ENCODE measurements at regions not wholly inside any gene's neighbourhood (a gene's known extent, or its start where the extent isn't known, plus 50 kb on each side); places are given as distances from the start of the nearest gene placed in this dataset.

DNA sequence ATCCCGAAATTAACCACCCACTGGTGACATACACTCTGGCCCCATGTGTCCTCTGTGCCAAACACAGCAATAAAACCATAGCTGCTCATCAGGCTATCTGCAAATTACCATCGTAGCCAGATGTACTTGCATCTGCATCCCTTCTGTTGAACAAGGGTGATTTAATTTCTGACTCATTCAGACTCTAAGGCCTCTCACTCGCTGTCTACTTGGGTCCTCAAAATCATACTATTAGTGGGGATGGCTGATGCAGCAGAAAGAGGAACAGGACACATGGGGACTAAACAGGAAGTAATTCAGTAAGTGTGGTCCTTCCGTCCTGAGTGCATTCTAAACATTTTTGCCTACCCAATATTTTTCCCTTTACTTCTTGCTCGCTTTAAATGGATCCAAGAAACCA is 2275.0 kb upstream of the PCDH20 start:
- TF ChIP-seq, protein P1, sequence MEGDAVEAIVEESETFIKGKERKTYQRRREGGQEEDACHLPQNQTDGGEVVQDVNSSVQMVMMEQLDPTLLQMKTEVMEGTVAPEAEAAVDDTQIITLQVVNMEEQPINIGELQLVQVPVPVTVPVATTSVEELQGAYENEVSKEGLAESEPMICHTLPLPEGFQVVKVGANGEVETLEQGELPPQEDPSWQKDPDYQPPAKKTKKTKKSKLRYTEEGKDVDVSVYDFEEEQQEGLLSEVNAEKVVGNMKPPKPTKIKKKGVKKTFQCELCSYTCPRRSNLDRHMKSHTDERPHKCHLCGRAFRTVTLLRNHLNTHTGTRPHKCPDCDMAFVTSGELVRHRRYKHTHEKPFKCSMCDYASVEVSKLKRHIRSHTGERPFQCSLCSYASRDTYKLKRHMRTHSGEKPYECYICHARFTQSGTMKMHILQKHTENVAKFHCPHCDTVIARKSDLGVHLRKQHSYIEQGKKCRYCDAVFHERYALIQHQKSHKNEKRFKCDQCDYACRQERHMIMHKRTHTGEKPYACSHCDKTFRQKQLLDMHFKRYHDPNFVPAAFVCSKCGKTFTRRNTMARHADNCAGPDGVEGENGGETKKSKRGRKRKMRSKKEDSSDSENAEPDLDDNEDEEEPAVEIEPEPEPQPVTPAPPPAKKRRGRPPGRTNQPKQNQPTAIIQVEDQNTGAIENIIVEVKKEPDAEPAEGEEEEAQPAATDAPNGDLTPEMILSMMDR (IDR thresholded peaks at IDR 0.05) = no peak
- TF ChIP-seq POLR2A (IDR thresholded peaks at IDR 0.05) (no peak), EP300 (IDR thresholded peaks at IDR 0.05) (no peak)

All from suprapubic skin (tissue), 3 donors.